ENCODE measurements at regions not wholly inside any gene's neighbourhood (a gene's known extent, or its start where the extent isn't known, plus 50 kb on each side); places are given as distances from the start of the nearest gene placed in this dataset.

DNA sequence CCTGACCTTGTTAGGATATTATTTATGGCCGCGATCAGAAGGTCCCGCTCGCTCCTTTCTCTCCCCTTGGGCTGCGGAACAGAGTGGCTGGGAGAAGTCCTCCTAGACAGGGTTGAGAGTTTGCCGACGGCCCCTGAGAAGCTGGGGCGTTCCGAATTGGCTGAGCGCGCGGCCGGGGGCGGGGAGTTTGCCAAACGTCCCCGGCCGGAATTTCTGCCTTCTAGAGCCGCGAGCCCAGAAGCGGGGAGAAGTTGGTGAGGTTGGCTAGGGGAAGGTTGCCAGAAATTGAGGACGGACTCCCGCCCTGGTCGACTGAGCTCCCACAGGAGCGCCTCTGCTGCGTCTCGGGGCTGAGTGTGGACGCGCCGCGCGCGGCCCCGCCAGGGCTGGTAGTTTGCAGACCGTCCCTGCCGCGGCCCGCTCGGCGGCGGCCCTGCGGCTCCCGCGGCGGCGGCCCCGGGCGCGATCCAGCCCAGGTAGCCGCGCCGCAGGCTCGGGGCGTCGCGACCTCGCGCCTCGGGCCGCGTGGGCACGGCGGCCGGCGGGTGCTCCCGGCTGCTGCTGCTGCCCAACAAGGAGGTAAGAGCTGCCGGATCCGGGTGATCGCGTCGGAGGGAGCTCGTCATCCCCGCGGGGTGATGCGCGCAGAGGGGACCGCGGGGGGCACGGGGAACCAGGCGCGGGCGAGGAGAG lies 134.0 kb upstream of the MGAT5 start:
- peak; percentile 65 to 71 for DNase-seq (ENCODE audit: low read depth in 2 of 2)

DNA sequence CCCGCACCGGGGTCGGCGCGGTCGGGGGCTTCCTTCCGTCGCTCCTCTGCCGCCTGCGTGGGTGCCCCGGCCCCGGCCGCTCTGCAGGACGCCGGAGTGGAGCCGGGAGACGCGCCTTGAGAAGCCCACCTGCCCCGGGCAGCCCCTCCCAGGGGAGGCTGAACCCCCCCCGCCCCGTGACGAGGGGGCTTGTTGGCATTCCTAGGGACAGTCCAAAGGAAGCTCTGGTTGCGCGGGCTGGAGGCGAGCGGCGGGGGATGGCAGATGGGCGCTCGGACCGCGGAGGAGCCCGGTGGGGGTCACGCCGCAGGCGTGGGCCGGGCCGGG lies 133.5 kb upstream of the MGAT5 start:
- DNase-seq (ENCODE audit: low read depth in 2 of 2): peak in 1 of 2 donors; percentile 6

DNA sequence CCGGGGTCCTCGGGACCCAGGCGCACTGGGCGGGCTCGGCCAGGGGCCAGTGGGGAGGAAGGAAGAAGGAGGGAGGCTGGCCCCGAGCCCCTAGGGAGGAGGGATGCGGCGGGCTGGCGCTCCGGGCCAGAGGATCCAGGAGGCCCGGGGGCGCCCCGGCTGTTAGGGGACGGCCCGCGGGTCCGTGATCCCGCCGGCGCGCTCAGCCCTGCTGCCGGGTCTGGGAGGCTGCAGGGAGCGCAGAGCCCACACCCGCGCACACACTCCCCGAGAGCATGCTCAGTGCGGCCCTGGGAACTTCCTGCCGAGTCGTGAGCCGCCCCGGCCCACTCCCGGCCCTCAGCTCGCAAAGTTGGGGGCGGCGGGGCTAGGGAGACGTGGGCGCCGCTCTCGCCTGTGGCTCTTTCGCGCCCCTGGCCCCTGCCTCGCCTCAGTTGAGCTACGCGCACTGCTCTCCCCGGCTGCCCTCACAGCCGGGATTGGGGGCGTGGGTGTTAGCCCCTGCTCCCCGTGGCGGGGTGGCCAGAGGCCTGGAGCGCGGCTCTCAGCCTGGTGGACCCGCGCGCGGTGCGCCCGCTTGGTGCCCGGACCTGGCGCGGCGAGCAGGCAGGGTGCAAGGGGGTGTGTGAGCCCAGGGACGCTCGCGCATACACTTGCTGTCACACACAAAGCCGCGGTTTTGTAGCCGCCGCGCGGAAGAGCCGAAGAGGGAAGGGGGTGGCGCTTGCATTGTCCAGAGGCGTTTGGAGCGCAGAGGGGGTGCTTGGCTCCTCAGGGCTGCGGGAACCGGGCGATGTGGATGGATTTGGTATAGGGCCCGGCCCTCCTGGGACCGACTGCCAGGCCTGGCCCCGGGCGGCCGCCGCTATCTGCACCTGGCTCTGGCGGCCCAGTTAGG lies 132.9 kb upstream of the MGAT5 start:
- peak; percentile 49 for DNase-seq (ENCODE audit: low read depth in 2 of 2)

GRCh38 chr2:134122610-134123009 lies 131.3 kb upstream of the MGAT5 start:
- no peak for DNase-seq (ENCODE audit: low read depth in 2 of 2)

GRCh38 chr2:134123332-134123731 lies 130.5 kb upstream of the MGAT5 start:
- DNase-seq (ENCODE audit: low read depth in 2 of 2): no peak

DNA sequence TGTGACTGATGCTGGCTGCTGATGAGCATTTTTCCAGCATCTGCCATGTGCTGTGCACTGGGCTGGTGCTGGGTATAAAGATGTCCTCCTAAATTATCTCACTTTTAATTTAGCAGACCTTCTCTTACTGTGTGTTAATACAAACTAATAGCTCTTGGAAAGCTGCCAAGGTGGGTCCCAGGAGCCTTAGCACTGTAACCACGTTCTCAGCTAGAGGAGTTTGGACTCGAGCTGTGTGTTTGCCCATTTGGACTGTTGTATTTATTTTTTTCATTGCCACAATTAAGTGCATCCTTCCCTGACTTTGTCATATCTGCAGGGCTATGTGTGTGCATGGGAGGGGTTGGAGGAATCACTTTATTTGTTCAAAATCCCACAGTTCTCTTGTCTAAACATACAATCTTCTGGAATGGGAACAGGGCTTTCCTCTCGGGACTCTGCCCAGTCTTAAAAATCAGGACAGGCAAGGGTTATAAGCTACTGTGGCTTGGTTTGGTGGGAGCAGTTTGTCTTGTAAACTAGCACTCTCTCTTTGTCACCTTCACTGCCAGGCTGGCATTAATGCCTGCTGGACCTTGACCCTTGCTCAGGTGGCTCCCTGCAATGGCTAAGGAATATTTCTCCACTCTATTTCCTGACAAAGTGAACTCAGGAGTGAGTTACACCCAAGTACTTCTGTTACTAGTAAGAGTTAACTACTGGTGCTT lies 129.7 kb upstream of the MGAT5 start:
- DNase-seq (ENCODE audit: low read depth in 2 of 2): no peak

GRCh38 chr2:134127496-134127895 lies 126.4 kb upstream of the MGAT5 start:
- DNase-seq (ENCODE audit: low read depth in 2 of 2): peak; percentile 46 to 51

DNA sequence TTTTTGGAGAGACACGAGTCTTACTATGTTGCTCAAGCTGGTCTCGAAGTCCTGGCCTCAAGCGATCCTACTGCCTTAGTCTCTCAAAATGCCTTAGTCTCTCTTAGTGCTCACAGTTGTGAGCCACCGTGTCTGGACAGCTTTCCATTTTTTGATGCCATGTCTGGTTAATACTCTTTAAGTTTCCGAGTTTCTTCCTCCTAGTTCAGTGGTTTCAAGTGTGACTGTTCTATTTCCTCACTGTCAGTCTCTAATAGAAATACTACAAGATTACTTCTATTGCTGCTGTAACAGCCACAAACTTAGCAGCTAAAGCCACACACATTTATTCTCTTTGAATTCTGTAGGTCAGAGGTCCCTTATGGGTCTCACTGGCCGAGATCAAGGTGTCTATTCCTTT lies 125.1 kb upstream of the MGAT5 start:
- DNase-seq (ENCODE audit: low read depth in 2 of 2): no peak

DNA sequence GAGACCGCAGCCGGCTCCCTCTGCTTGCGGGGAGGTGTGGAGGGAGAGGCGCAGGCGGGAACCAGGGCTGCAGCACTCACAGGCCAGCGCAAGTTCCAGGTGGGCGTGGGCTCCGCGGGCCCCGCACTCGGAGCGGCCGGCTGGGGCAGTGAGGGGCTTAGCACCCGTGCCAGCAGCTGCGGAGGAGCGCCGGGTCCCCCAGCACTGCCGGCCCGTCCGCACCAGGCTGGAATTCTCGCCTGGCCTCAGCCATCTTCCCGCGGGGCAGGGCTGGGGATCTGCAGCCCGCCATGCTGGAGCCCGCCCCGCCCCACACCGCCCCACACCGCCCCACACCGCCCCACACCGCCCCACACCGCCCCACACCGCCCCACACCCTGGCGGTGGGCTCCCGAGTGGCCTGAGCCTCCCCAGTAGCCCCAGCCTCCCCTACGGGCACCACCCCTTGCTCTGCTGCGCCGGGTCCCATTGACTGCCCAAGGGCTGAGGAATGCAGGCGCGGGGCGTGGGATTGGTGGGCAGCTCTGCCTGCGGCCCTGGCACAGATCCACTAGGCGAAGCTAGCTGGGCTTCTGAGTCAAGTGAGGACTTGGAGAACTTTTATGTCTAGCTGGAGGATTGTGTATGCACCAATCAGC lies 123.9 kb upstream of the MGAT5 start:
- no peak for DNase-seq (ENCODE audit: low read depth in 2 of 2)

DNA sequence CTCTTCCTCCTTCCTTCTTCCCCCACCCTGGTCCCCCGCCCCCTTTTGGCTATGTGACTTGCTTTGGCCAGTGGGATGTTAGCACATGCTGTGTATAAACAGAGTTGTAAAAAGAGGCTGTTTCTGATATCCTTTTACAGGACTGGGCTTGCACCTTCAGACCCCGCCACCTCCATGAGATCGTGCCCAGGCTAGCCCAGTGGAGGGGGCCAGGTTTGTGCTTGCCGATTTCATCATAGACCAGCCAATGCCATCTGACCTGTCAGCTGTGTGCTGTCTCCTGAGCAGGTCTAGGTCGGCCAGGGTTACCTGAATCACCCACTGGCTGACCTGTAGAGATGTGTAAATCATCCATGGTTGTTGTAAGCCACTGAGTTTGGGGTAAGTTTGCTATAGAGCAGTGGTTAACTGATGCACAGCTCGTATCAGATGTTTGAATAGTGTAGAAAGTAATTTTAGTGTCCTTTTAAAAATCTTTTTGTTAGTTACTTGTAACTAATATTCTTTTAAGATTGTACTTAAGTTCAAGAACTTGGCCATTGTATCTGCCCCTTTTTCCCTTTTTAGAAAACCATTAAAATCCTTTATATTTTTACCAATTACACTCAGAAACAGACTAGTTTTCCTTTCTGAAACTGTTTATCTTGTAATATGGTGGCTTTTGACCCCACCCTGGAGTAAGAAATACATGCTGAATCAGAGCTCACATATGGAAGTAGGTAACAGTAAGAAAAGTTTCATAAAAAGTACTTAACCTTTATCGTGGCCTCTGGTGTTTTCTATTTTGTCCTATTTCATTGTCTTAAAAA lies 122.0 kb upstream of the MGAT5 start:
- no peak for DNase-seq (ENCODE audit: low read depth in 2 of 2)

GRCh38 chr2:134132490-134132857 lies 121.4 kb upstream of the MGAT5 start:
- DNase-seq (ENCODE audit: low read depth in 2 of 2): no peak

- DNase-seq (ENCODE audit: low read depth in 2 of 2): no peak
Measured at GRCh38 chr2:134133622-134134312, 120.1 kb upstream of the MGAT5 start.

GRCh38 chr2:134134313-134134706 lies 119.6 kb upstream of the MGAT5 start:
- no peak for DNase-seq (ENCODE audit: low read depth in 2 of 2)

GRCh38 chr2:134134827-134135226 lies 119.0 kb upstream of the MGAT5 start:
- DNase-seq (ENCODE audit: low read depth in 2 of 2): no peak

- DNase-seq (ENCODE audit: low read depth in 2 of 2): no peak
Measured at GRCh38 chr2:134135793-134136192, 118.1 kb upstream of the MGAT5 start.

DNA sequence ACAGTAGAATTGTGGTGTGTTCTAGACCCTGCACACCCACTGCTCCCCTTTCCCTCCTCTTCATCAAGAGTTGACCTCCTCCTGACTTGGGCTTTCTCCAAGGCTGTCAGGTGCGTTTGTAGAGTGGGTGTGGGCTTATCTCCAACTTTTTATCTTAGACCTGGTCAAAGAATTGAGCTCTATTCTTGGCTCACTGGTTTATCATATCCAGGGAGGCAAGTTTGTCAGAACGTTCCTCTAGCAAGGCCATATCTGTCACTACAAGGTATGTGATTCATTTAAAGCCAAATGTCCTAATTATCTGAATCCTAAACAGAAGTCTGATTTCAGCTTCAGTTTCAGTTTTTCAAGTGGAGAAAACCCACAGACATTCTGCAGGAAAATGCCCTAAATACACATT lies 117.1 kb upstream of the MGAT5 start:
- DNase-seq (ENCODE audit: low read depth in 2 of 2): no peak

GRCh38 chr2:134137182-134137611 lies 116.7 kb upstream of the MGAT5 start:
- no peak for DNase-seq (ENCODE audit: low read depth in 2 of 2)

DNA sequence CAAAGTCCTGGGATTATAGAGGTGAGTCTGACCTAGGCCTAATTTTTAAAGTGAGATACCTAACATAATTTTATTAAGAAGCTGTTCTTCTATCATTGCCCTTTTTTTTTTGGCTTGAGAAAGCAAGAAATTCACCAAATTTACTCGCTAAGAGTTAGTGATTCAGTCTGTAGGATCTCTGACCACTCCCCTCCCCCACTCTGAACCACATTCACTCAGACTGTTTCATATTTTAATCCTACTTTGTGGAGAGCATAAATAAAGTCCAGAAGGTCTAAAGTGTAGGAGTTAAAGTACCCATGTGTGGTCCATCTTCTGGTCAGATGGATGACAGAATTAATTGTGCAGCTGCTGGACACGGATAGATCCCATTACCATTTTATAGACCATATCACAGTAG lies 115.8 kb upstream of the MGAT5 start:
- DNase-seq (ENCODE audit: low read depth in 2 of 2): no peak

DNA sequence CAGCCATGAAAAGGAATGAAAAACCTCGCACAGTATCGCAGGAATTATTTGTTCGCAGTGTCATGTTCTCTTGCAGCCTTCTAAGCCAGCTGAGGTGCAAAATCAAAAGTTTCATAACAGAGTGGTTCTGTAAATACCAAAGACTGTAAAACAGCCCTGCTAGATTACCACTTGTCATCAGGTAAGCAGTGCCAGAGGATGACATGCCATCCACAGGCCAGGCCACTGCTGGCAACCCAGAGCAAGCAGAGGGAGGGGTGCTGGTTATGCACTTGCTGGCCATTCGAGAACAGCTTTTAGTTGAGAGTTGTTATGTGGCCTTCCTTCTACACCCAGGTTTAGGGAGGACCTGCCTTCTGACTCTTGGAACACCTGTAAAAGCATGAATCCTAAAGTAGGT lies 114.3 kb upstream of the MGAT5 start:
- DNase-seq (ENCODE audit: low read depth in 2 of 2): no peak

DNA sequence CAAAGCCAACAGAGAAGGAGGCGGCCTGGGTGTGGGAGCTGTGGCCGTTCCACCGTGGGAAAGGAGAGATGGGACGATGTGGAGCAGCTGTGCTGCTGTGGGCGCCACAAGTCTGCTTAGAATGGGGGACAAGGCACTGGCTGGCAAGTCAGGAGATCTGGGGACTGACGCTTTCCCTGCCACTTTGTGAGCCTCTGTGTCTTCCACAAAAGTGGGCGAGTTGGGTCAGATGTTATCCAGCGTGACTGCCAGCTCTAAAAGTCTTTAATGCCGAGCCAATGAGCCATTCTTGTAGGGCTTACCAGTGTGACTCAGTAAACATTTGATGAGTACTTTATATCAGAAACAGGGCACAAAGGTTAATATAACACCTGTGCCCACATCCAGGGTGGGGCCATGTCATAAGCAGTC lies 113.6 kb upstream of the MGAT5 start:
- DNase-seq (ENCODE audit: low read depth in 2 of 2): no peak

Data from activated CD4-positive, alpha-beta T cell treated with anti-CD3 and anti-CD28 coated beads for 24 hours (primary cell).